ENCODE measurements at regions not wholly inside any gene's neighbourhood (a gene's known extent, or its start where the extent isn't known, plus 50 kb on each side); places are given as distances from the start of the nearest gene placed in this dataset.

DNA sequence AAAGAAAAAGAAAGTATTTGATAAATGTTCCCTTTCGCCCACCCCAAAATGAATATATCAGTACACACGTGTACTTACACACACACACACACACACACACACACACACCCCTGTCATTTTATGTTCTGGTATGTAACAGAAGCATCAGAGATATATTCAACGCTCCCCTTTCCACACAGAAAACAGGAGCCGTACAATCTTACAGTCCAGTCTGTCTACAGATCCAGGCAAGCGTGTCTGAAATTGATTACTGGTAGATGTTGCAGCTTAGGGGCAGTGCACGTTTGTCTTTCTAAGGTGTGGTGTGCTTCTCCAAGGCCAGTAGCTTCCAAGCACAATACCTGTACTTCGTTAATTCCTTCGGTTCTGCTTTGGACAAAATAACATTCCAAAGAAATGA lies 143.7 kb upstream of the RNF32 start:
- Histone ChIP-seq H3K36me3 (replicated peaks in 1 of 2; ENCODE audit: control extremely low read depth in 1 of 2, control insufficient read depth in 1 of 2, extremely low read depth in 1 of 2, insufficient read depth in 2 of 2, low read length in 1 of 2) (no peaks in the 10 kb centered on the region), H3K4me2 (replicated peaks; ENCODE audit: low read depth, low read length, poor library complexity, severe bottlenecking) (no peak overlapping the region), H3K4me1 (ENCODE audit: control insufficient read depth in 2 of 2, insufficient read depth in 2 of 2, low read length in 2 of 2) (no peaks in the 10 kb centered on the region), H3K4me3 (ENCODE audit: control extremely low read depth in 1 of 5, extremely low read depth in 1 of 5, insufficient read depth in 1 of 5, low read depth in 2 of 5, low read length in 4 of 5) (no peak overlapping the region), H2AFZ (ENCODE audit: insufficient read depth, low read depth, low read length, poor library complexity, severe bottlenecking) (no peak overlapping the region), H3K9ac (ENCODE audit: low read length) (no peak overlapping the region), H3K27me3 (replicated peaks in 1 of 4; ENCODE audit: control extremely low read depth in 1 of 4, control insufficient read depth in 3 of 4, insufficient read depth in 4 of 4, low read length in 3 of 4) (peaks cover 0 to 2% (median 0%) of the 10 kb centered on the region in 4 experiments), H3K79me2 (ENCODE audit: control insufficient read depth, insufficient read depth, low read length) (no peaks in the 10 kb centered on the region), H4K20me1 (ENCODE audit: control insufficient read depth, insufficient read depth, low read length, poor library complexity, severe bottlenecking) (no peaks in the 10 kb centered on the region), H3K9me3 (ENCODE audit: control extremely low read depth in 1 of 3, control insufficient read depth in 2 of 3, insufficient read depth in 1 of 3, low read length in 2 of 3) (peaks cover 0 to 6% (median 0%) of the 10 kb centered on the region in 3 donors), H3K27ac (ENCODE audit: low read length in 2 of 2) (no peak overlapping the region)
- intact Hi-C loops (cut with micrococcal nuclease): no loop called here
- Mint-ChIP-seq H3K4me3 (no peak overlapping the region), H3K27me3 (no peaks in the 10 kb centered on the region), H3K27ac (no peak overlapping the region), H3K4me1 (no peaks in the 10 kb centered on the region), H3K9me3 (ENCODE audit: insufficient read depth) (no peaks in the 10 kb centered on the region)
- no CpG with 5 or more reads among the region's 8 CpGs for WGBS (ENCODE audit: insufficient coverage)
- POLR2A ChIA-PET: no interaction called here
- no peak for TF ChIP-seq EZH2 (IDR thresholded peaks at IDR 0.05; ENCODE audit: borderline replicate concordance, insufficient read depth, low read depth, low read length, poor library complexity, severe bottlenecking)
- TF ChIP-seq, protein P1, sequence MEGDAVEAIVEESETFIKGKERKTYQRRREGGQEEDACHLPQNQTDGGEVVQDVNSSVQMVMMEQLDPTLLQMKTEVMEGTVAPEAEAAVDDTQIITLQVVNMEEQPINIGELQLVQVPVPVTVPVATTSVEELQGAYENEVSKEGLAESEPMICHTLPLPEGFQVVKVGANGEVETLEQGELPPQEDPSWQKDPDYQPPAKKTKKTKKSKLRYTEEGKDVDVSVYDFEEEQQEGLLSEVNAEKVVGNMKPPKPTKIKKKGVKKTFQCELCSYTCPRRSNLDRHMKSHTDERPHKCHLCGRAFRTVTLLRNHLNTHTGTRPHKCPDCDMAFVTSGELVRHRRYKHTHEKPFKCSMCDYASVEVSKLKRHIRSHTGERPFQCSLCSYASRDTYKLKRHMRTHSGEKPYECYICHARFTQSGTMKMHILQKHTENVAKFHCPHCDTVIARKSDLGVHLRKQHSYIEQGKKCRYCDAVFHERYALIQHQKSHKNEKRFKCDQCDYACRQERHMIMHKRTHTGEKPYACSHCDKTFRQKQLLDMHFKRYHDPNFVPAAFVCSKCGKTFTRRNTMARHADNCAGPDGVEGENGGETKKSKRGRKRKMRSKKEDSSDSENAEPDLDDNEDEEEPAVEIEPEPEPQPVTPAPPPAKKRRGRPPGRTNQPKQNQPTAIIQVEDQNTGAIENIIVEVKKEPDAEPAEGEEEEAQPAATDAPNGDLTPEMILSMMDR (IDR thresholded peaks at IDR 0.05): no peak
- no peak for ATAC-seq (ENCODE audit: low read depth)
- CTCF ChIA-PET: no interaction called here
- DNase-seq: no peak

- no CpG with 5 or more reads among the region's 8 CpGs for WGBS (ENCODE audit: insufficient coverage)
Measured at GRCh38 chr7:156496363-156496769, 144.2 kb upstream of the RNF32 start.

More at GRCh38 chr7:156496363-156496769, 144.2 kb upstream of the RNF32 start:
- H3K36me3 ChIP-seq (replicated peaks in 1 of 2; ENCODE audit: control extremely low read depth in 1 of 2, control insufficient read depth in 1 of 2, extremely low read depth in 1 of 2, insufficient read depth in 2 of 2, low read length in 1 of 2): no peaks in the 10 kb centered on the region
- Mint-ChIP-seq H3K27me3 (no peaks in the 10 kb centered on the region), H3K4me3 (no peak overlapping the region), H3K9me3 (ENCODE audit: insufficient read depth) (no peaks in the 10 kb centered on the region), H3K4me1 (no peaks in the 10 kb centered on the region), H3K27ac (no peak overlapping the region)
- H3K9ac ChIP-seq (ENCODE audit: low read length): no peak overlapping the region
- ChIA-PET CTCF (no interaction called here), POLR2A (no interaction called here)
- no peak overlapping the region for H3K4me2 ChIP-seq (replicated peaks; ENCODE audit: low read depth, low read length, poor library complexity, severe bottlenecking)
- H3K4me1 ChIP-seq (ENCODE audit: control insufficient read depth in 2 of 2, insufficient read depth in 2 of 2, low read length in 2 of 2): no peaks in the 10 kb centered on the region
- no peak overlapping the region for H3K4me3 ChIP-seq (ENCODE audit: control extremely low read depth in 1 of 5, extremely low read depth in 1 of 5, insufficient read depth in 1 of 5, low read depth in 2 of 5, low read length in 4 of 5)
- H4K20me1 ChIP-seq (ENCODE audit: control insufficient read depth, insufficient read depth, low read length, poor library complexity, severe bottlenecking): no peaks in the 10 kb centered on the region
- H2AFZ ChIP-seq (ENCODE audit: insufficient read depth, low read depth, low read length, poor library complexity, severe bottlenecking): no peak overlapping the region
- peaks cover 0 to 2% (median 0%) of the 10 kb centered on the region in 4 experiments for H3K27me3 ChIP-seq (replicated peaks in 1 of 4; ENCODE audit: control extremely low read depth in 1 of 4, control insufficient read depth in 3 of 4, insufficient read depth in 4 of 4, low read length in 3 of 4)
- H3K9me3 ChIP-seq (ENCODE audit: control extremely low read depth in 1 of 3, control insufficient read depth in 2 of 3, insufficient read depth in 1 of 3, low read length in 2 of 3): peaks cover 0 to 6% (median 0%) of the 10 kb centered on the region in 3 donors
- H3K79me2 ChIP-seq (ENCODE audit: control insufficient read depth, insufficient read depth, low read length): no peaks in the 10 kb centered on the region
- H3K27ac ChIP-seq (ENCODE audit: low read length in 2 of 2): no peak overlapping the region
- ATAC-seq (ENCODE audit: low read depth): no peak
- intact Hi-C loops (cut with micrococcal nuclease): no loop called here
- TF ChIP-seq EZH2 (IDR thresholded peaks at IDR 0.05; ENCODE audit: borderline replicate concordance, insufficient read depth, low read depth, low read length, poor library complexity, severe bottlenecking): no peak
- TF ChIP-seq, protein P1 (IDR thresholded peaks at IDR 0.05): no peak
- DNase-seq: no peak

All from B cell (primary cell).